Glutamatergic neuron (in vitro differentiated cells): ENCODE measurements at regions not wholly inside any gene's neighbourhood (a gene's known extent, or its start where the extent isn't known, plus 50 kb on each side); places are given as distances from the start of the nearest gene placed in this dataset.

Experiments used
- DNase-seq: peaks from one replicate; pipeline ENCODE4 v3.0.0; 2022
- H3K27ac Mint-ChIP-seq: one replicate; pipeline ENCODE4 v1.8.0; 2020; ENCODE audit warnings: mild to moderate bottlenecking, mixed read lengths, inconsistent platforms; ENCODE audit not compliant: unreplicated experiment
- H3K27me3 Mint-ChIP-seq: one replicate; pipeline ENCODE4 v1.8.0; 2020; ENCODE audit warnings: mild to moderate bottlenecking, moderate library complexity, mixed read lengths, inconsistent platforms; ENCODE audit not compliant: unreplicated experiment
- H3K36me3 Mint-ChIP-seq: one replicate; pipeline ENCODE4 v1.8.0; 2020; ENCODE audit warnings: mild to moderate bottlenecking, mixed read lengths, inconsistent platforms; ENCODE audit not compliant: unreplicated experiment
- H3K4me1 Mint-ChIP-seq: one replicate; pipeline ENCODE4 v1.8.0; 2020; ENCODE audit warnings: mild to moderate bottlenecking, low read depth, mixed read lengths, inconsistent platforms; ENCODE audit not compliant: unreplicated experiment
- H3K4me3 Mint-ChIP-seq: one replicate; pipeline ENCODE4 v1.8.0; 2020; ENCODE audit warnings: mild to moderate bottlenecking, mixed read lengths, inconsistent platforms; ENCODE audit not compliant: unreplicated experiment
- H3K9me3 Mint-ChIP-seq: one replicate; pipeline ENCODE4 v1.8.0; 2020; ENCODE audit warnings: mild to moderate bottlenecking, moderate library complexity, mixed read lengths, inconsistent platforms; ENCODE audit not compliant: unreplicated experiment
- CTCF ChIP-seq: fragments of 200-600 bp; sonication (generic); IDR thresholded peaks from one replicate; pipeline ENCODE4 v1.5.0; 2021; ENCODE audit not compliant: partially characterized antibody, unreplicated experiment

- H3K27me3 Mint-ChIP-seq, result no peaks in the 10 kb centered on the region
- no peak for DNase-seq
- no peaks in the 10 kb centered on the region for H3K9me3 Mint-ChIP-seq
- no peaks in the 10 kb centered on the region for H3K4me1 Mint-ChIP-seq
- TF ChIP-seq CTCF, result no peak
- no peaks in the 10 kb centered on the region for H3K36me3 Mint-ChIP-seq
- no peak overlapping the region for H3K27ac Mint-ChIP-seq
- H3K4me3 Mint-ChIP-seq, result no peak overlapping the region
These were observed 70.0 kb upstream of the MAGI3 start for GRCh38 chr1:113320272-113320671.

- H3K9me3 Mint-ChIP-seq, result no peaks in the 10 kb centered on the region
- no peak overlapping the region for H3K27ac Mint-ChIP-seq
- H3K27me3 Mint-ChIP-seq, result no peaks in the 10 kb centered on the region
- H3K4me3 Mint-ChIP-seq, result no peak overlapping the region
- no peak for DNase-seq
- no peaks in the 10 kb centered on the region for H3K4me1 Mint-ChIP-seq
- H3K36me3 Mint-ChIP-seq, result no peaks in the 10 kb centered on the region
- no peak for TF ChIP-seq CTCF
These were observed 69.2 kb upstream of the MAGI3 start for GRCh38 chr1:113320972-113321680.

GRCh38 chr1:113321771-113322387 lies 68.4 kb upstream of the MAGI3 start:
- no peak for TF ChIP-seq CTCF
- H3K9me3 Mint-ChIP-seq, result no peaks in the 10 kb centered on the region

GRCh38 chr1:113322439-113322838 lies 67.9 kb upstream of the MAGI3 start:
- H3K27me3 Mint-ChIP-seq, result no peaks in the 10 kb centered on the region
- no peaks in the 10 kb centered on the region for H3K36me3 Mint-ChIP-seq
- TF ChIP-seq CTCF, result no peak
- no peaks in the 10 kb centered on the region for H3K4me1 Mint-ChIP-seq
- no peak overlapping the region for H3K27ac Mint-ChIP-seq
- no peaks in the 10 kb centered on the region for H3K9me3 Mint-ChIP-seq
- no peak for DNase-seq
- H3K4me3 Mint-ChIP-seq, result no peak overlapping the region

More at GRCh38 chr1:113321771-113322387, 68.4 kb upstream of the MAGI3 start:
- Mint-ChIP-seq H3K4me1 (no peaks in the 10 kb centered on the region), H3K36me3 (no peaks in the 10 kb centered on the region), H3K4me3 (no peak overlapping the region), H3K27me3 (no peaks in the 10 kb centered on the region), H3K27ac (no peak overlapping the region)
- DNase-seq, result no peak

- Mint-ChIP-seq H3K4me3 (no peak overlapping the region), H3K27me3 (no peaks in the 10 kb centered on the region), H3K36me3 (no peaks in the 10 kb centered on the region), H3K27ac (no peak overlapping the region), H3K4me1 (no peaks in the 10 kb centered on the region), H3K9me3 (no peaks in the 10 kb centered on the region)
- no peak for DNase-seq
- no peak for TF ChIP-seq CTCF
These were observed 65.3 kb upstream of the MAGI3 start for GRCh38 chr1:113325022-113325421.
